HG03045 (cell line): ENCODE measurements at regions not wholly inside any gene's neighbourhood (a gene's known extent, or its start where the extent isn't known, plus 50 kb on each side); places are given as distances from the start of the nearest gene placed in this dataset.

Source experiments
- ATAC-seq: cut with Tn5 transposase; IDR thresholded peaks from one replicate; pipeline ENCODE4 v1.9.1; 2021; ENCODE audit warnings: mild to moderate bottlenecking, moderate library complexity; ENCODE audit not compliant: unreplicated experiment

- no peak for ATAC-seq
Observed at GRCh38 chr4:131093303-131093702, 1997.4 kb downstream of the C4orf33 start.

GRCh38 chr4:131098976-131099375, 2003.0 kb downstream of the C4orf33 start:
- no peak for ATAC-seq

DNA sequence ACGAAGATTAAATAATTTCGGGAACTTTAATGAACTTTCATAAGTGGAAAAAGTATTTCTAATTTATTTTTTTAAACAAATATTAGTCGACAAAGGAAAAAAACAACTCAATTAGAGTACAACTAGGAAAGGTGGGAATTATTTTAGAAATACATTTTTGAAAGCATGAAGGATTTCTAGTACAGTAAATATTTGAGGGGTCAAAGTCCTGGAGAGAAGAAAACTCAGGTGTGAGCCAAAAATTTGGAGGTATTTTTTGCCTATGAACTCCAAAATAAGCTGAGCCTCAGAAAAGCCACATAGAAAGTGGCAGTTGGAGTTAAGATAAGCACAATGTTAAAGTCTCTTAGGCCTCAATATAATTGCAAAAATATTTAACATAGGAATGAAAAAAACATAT, 2017.3 kb downstream of the C4orf33 start:
- ATAC-seq = no peak

DNA sequence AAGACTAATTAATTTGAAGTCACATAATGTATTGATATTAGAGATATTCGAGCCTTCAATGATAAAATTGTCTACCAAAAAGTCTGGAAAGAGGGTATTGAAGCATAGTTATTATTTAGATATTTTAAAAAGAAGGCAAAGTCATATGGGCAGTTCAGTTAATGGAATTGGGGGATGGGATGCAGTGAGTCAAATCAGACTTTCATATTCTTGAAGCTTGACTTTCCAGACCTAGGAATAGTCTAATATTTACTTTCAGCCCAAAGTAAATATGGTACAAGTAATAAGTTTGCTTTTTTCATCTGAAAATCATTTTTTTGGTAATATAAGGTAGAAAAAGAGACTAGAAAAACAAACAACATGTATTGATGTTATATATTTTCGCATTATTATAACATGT, 2017.8 kb downstream of the C4orf33 start:
- ATAC-seq = no peak

DNA sequence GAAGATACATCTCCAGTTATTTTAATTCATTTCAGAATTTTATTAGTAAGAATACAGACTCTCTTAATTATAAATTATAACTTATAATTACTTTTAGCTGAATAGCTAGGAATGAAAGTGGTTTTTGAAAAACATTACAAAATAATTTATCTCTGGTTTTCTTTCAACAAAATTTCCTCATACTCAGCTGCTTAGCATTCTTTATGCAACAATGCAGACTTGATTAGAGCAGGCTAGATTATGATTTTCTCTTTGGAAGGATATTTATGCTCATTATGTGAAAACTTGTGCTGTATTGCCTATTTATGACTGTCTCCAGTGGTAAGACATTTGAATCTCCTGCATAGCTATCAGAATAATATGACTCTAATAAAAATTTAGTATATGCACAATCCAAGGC, 2023.7 kb downstream of the C4orf33 start:
- ATAC-seq = no peak

GRCh38 chr4:131137196-131137595, 2011.9 kb upstream of the PCDH10 start:
- no peak for ATAC-seq

- no peak for ATAC-seq
Observed at GRCh38 chr4:131159261-131159660, 1989.8 kb upstream of the PCDH10 start.

DNA sequence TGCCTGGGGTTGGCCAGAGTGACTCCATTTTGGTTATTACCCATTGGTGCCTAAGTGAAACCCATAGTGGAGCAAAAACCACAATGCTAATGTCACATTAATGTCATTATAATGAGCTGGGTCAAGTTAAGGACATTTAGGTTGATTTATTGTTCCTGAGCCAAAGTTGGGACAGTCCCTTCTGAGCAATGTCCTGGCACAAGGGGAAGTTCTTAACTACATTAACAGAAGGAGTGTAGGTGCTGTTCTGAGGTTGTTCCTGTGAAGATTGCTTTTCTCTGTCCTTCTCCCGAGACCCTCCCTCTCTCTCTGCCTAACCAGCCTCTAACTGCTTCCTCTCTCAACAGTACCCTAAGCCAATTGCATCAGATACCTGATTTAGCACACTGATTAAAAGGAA, 1956.8 kb upstream of the PCDH10 start:
- ATAC-seq = no peak

- ATAC-seq = no peak
Observed at GRCh38 chr4:131207589-131207988, 1941.5 kb upstream of the PCDH10 start.

GRCh38 chr4:131248314-131248713, 1900.8 kb upstream of the PCDH10 start:
- ATAC-seq = no peak

- ATAC-seq = no peak
Observed at GRCh38 chr4:131251321-131251720, 1897.8 kb upstream of the PCDH10 start.

DNA sequence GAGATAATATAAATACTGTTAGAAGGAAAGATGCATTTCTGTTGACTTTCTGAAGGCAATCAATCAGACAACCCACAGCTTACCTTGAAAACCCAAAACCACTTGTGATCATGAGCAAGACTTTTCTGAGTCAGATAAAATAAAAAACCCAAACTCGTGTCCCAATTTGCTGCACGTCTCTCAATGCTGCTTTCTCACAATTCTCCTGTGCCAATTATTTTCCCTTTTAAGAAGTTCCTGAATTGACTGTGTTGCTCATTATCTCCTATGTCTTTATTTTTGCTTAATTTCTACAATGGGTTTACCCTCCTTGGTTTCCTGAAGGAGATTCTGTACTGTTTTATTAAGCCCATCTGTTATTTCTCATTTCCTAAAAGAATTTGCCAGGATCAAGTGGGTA, 1891.9 kb upstream of the PCDH10 start:
- no peak for ATAC-seq

DNA sequence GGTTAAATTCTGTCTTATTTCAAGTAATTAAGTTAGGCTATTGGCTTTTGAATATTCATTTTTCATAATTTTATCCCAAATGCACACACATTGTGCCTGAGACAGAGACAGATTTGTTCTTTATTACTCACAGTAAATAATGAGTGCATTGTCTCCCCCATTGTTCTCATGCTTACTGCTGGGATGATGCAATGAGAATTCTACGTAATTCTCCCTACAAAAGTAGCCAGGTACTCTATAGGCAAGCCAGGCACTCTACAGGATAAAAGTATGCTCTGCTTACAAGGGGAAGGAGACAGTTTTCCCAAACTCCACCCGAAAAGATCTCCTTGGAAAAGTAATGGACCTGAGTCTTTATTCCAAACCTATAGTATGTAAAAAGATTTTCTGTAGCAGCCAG, 1890.7 kb upstream of the PCDH10 start:
- ATAC-seq = no peak

GRCh38 chr4:131288441-131288840, 1860.7 kb upstream of the PCDH10 start:
- ATAC-seq = no peak

DNA sequence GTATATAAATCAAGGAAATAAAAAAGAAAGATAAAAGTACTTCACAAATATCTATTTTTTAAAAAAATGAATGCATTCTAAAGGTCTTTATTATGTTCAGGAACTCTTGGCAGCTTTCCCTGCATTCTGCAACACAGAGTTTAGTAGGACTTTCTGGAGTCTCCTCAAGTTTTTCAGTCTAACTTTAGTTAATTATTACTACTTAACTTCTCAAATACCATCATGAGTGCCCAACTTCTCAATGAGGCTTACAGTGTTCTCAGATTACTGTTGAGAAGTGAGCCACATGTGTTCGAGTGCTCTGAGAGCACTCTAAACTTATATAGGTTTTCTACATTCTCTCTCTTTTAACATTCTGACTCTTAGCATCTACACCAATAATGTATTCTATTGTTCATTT, 1852.9 kb upstream of the PCDH10 start:
- ATAC-seq = no peak

- ATAC-seq = no peak
Observed at GRCh38 chr4:131302108-131302507, 1847.0 kb upstream of the PCDH10 start.

- ATAC-seq = no peak
Observed at GRCh38 chr4:131304686-131305085, 1844.4 kb upstream of the PCDH10 start.

DNA sequence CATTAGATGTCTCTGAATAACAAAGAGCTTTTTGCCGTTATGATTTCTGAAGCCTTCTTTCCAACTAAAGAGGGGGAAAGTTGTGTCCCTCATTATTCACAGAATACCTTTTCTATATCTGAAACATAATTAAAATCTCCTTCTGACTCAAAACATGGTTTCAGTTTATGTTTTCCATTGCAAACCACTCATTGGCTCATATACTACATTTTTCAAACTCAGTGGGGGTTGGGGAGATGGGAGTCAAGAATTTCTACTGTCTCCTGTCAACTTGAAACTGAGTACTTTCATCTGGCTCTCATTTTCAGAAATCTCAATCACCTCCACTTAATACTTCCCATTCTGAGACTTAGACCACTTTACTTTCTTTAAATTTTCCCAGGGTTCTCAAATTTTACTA, 1839.5 kb upstream of the PCDH10 start:
- no peak for ATAC-seq

GRCh38 chr4:131316086-131316485, 1833.0 kb upstream of the PCDH10 start:
- ATAC-seq = no peak

- ATAC-seq = no peak
Observed at GRCh38 chr4:131337936-131338335, 1811.2 kb upstream of the PCDH10 start.

DNA sequence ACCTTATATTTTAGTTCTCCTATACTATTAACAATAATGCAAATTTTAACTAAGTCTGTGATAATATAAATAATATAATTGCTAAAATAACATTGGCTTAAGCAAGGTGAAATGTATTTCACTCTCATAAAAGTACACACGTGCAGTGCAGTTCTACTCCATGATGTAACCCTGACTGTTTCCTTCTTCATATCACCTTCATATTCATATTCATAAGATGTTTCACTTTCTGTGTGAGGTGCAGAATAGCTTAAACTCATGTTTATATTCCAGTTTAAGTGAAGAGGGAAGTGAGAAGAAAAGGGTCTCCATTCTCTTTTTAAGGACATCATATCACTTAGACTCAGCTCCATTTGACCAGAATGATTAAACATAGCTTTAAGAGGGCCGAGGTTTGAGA, 1810.0 kb upstream of the PCDH10 start:
- ATAC-seq = no peak

DNA sequence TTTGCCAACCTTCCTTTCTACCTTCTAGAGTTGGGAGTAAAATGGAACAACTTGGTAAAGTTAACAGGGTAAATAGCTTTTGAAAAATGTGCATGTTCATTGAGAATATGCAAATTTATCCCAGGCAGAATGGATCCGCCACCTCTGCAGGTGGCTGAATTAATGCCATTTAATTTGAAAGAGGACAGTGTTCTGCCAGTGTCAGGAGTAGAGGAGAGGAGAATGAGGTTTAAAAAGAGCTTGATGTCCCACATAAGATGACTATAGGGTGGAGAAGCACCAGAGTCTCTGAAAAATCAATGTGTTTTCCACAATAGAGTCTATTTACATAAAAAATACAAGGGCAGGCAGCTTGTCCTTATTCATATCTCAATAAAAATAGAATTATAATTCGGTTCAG, 1804.3 kb upstream of the PCDH10 start:
- no peak for ATAC-seq

DNA sequence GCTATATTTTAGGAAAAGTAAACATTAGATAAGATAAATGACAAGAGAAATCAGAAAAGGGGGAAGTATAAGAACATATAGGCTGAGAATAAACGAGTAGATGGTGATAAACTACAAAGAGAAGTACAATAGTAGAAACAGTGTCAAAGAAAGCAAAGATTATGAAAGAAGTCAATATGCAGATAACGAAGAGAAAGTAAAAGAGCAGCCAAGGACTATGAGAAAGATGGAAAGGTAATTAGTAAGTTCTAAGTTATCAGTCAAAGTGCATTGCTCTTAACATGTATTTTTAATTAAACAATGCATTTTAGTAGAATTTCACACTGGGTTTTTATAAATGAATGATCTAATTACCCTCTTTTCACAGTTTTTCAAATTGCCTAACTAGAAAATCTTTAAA, 1801.3 kb upstream of the PCDH10 start:
- peak; percentile 31 for ATAC-seq

DNA sequence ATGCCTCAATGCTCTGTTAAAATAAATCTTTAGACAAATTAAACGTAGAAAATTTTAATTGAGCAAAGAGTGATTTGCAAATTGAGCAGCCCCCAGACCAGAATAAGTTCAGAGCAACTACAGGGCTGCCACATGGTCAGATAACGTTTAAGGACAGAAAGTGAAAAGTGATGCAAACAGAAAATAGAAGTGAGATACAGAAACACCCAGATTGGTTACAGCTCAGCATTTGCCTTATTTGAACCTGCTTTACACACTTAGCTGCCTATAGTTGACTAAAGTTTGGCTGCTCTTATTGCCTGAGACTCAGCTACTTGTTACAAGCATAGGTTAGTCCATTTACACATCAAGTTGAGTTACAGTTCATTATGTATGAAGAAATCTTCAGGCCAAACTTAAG, 1800.8 kb upstream of the PCDH10 start:
- peak; percentile 87 for ATAC-seq
